ENCODE measurements at regions not wholly inside any gene's neighbourhood (a gene's known extent, or its start where the extent isn't known, plus 50 kb on each side); places are given as distances from the start of the nearest gene placed in this dataset.

- TF ChIP-seq, protein P1, sequence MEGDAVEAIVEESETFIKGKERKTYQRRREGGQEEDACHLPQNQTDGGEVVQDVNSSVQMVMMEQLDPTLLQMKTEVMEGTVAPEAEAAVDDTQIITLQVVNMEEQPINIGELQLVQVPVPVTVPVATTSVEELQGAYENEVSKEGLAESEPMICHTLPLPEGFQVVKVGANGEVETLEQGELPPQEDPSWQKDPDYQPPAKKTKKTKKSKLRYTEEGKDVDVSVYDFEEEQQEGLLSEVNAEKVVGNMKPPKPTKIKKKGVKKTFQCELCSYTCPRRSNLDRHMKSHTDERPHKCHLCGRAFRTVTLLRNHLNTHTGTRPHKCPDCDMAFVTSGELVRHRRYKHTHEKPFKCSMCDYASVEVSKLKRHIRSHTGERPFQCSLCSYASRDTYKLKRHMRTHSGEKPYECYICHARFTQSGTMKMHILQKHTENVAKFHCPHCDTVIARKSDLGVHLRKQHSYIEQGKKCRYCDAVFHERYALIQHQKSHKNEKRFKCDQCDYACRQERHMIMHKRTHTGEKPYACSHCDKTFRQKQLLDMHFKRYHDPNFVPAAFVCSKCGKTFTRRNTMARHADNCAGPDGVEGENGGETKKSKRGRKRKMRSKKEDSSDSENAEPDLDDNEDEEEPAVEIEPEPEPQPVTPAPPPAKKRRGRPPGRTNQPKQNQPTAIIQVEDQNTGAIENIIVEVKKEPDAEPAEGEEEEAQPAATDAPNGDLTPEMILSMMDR (conservative IDR thresholded peaks at IDR 0.05) = no peak
- no peak for TF ChIP-seq ZFX (IDR thresholded peaks at IDR 0.05)
Observed at GRCh38 chr12:123094349-123095077, 56.4 kb downstream of the PITPNM2 start.

All from C4-2B (cell line).